NOMO-1 treated with DMSO at 0.1 percent for 48 hours (cell line): ENCODE measurements at regions not wholly inside any gene's neighbourhood (a gene's known extent, or its start where the extent isn't known, plus 50 kb on each side); places are given as distances from the start of the nearest gene placed in this dataset.
A peak's percentile ranks its signal among the peaks of the same experiment; 100 is the strongest.

Experiments
- DNase-seq: peaks from one replicate; lab custom pipeline; 2025; ENCODE audit not compliant: unreplicated experiment; lab: John Stamatoyannopoulos, UW

DNA sequence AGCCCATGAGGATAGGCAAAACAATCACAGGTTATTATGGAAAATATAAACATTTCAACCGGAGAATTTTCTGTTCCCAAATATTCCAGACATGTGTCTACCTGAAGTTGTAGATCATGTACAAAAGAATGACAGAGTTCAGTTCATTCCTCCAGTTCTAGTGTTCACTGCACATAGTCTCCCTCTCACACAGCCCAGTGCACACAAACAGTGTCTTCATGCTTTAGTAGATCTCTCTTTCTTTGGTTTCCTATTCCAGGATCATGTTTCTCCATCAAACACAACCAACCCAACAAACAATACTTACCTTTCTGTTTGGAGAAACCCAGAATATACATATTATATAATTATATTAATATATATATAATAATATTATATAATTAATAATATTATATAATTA, 671.9 kb downstream of the TRIML1 start:
- DNase-seq = no peak

- DNase-seq = no peak
Observed at GRCh38 chr4:188812644-188813043, 673.4 kb downstream of the TRIML1 start.

GRCh38 chr4:188818300-188818699, 679.1 kb downstream of the TRIML1 start:
- DNase-seq = no peak

DNA sequence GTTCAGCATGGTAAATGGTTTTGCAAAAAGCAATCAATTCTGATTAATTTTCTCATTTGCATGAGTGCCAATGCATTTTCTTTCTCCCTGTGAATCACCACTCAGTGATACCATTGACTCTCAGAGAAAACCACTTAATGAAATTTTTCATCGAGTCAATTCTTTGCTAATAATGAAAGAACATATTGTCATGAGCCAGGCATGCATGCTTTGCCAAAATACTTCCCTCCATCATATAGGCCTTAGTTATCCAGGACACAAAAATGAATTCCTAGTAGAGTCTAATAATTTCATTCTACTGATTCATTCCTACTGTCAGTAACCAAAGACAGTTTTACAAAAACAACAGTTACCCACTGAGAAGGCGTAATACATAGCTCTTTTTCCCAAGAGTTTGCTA, 680.0 kb downstream of the TRIML1 start:
- DNase-seq = no peak

DNA sequence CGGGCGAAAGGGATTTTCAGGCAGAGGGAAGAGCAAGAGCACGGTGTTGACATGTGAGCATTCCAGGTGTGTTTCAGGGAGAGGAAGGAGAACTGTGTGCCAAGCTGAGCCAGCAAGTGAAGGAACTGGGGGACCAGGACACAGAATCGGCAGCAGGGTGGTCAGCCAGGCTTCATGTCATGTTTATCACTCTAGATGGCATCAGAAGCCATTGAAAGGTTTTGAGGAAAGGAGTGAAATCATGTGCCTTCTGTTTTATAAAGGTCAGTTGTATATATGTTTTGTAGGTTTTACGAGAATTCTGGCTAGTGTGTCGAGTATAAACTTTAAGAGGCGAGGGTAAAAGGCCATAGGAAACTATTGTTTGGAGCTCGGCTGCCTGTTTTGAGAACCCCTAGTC, 682.3 kb downstream of the TRIML1 start:
- no peak for DNase-seq

GRCh38 chr4:188822698-188823097, 683.5 kb downstream of the TRIML1 start:
- DNase-seq = no peak

DNA sequence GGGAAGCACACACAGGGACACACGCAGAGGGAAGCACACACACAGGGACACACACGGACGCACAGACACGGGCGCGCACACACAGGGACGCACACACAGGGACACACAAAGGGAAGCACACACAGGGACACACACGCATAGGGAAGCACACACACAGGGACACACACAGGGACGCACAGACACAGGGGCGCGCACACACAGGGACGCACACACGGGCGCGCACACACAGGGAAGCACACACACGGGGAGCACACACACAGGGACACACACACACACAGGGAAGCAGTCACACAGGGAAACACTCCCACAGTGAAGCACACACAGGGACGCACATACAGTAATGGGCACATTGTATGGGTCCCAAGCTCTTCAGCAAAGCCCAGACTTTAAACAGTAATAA, 685.3 kb downstream of the TRIML1 start:
- no peak for DNase-seq

DNA sequence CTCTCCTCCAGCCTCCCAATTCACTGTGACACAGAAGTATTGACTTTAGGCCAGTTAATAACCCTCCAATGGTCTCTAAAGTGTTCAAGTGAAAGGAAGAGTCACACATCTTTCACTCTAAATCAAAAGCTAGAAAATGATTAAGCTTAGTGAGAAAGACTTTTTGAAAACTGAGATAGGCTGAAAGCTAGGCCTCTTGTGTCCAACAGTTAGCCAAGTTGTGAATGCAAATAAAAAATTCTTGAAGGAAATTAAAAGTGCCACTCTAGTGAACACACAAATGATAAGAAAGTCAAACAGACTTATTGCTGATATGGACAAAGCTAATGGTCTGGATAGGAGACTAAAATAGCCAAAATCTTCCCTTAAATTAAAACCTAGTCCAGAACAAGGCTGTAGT, 687.2 kb downstream of the TRIML1 start:
- DNase-seq = no peak

DNA sequence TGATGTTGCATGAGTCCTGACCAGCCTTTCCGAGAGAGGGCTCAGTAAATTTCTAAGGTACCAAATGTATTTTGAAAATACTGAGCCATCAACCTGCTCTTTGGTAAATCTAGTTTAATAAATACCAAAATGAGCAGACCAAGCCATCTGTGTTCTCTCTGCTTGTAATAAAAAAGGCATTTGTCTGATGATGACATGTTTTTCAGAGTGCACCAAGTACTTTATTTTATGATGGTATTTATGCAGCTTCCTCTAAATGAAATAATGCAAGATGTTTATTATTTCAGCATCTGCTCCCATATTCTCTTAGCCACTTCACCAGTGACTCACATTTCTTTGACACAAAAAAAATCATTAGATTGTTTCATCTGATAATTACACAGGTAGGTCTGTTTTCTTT, 700.5 kb downstream of the TRIML1 start:
- no peak for DNase-seq

DNA sequence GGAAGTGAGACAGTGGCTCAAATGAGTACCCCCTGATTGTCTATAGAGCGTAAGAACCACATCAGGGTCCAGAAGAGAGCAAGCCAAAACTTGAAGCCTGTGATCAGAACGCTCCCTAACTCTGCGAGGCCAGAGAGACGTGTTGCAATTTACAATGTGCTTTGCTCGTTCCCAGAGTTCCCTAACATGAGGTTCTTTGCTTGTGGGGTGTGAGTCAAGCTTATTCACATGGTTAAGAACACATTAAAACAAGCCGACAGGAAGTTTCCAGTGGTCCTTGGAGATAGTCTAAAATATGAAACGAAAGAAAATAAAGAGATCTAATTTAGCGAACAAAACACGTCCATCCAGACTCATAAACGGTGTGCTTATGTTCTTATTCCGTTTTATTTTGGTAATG, 702.3 kb downstream of the TRIML1 start:
- DNase-seq = no peak

GRCh38 chr4:188854436-188854835, 715.2 kb downstream of the TRIML1 start:
- DNase-seq = no peak

GRCh38 chr4:188858696-188859095, 719.5 kb downstream of the TRIML1 start:
- DNase-seq = no peak

DNA sequence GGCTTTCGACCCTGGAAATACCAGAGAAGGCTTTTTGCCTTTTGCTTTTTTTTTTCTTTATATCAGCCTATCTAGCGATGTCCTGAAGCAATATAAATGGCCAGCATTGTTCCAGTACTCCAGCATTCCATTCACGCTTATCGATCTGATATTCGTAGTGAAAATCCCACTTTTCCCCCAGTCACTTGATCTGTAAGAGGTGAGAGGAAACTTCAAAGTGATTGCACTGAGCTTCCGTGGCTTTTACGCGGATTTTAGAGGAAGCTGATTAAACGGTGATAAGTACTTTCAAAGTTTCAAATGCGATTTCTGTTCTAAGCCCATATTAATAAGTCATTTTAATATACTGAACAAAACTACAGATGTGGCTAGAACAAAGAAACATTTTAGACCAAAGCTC, 725.5 kb downstream of the TRIML1 start:
- DNase-seq = no peak

DNA sequence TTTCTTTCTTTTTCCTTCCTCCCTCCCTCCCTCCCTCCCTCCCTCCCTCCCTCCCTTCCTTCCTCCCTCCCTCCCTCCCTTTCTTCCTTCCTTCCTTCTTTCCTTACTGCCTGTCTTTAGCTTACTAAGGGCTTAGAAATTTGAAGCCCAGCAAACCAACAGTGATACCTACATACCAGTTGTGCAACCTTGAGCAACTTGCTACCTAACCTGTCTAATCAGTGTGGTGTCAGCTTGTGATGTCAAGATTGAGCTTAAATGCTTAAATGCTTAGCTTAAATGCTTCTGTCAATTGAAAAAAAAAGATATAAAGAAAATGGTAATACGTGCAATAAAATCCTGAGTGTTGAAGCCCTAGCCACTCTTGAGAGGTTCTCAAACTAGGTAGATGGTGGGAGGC, 728.6 kb downstream of the TRIML1 start:
- no peak for DNase-seq

- no peak for DNase-seq
Observed at GRCh38 chr4:188869581-188869980, 730.3 kb downstream of the TRIML1 start.

- no peak for DNase-seq
Observed at GRCh38 chr4:188872809-188873208, 733.6 kb downstream of the TRIML1 start.

GRCh38 chr4:188876881-188877280, 737.6 kb downstream of the TRIML1 start:
- no peak for DNase-seq

- peak; percentile 82 for DNase-seq
Observed at GRCh38 chr4:188879598-188879997, 740.4 kb downstream of the TRIML1 start.

DNA sequence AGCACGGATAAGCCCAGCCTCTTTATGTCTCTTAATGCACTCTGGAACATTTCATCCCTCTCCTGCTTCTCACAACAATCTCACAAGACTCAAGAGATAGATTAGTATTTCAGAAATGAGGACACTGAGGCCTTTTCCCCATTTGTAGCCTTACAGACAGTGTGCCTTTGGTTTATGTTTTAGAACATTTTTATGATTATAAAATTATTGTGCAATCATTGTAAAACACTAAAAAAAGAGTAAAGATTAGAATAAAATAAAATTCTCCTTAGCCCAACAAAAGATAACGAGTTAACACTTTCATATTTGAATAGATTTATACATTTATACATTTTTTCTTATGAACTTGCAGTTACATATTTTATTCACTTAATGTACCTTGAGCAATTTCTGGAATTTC, 748.7 kb downstream of the TRIML1 start:
- DNase-seq = no peak

DNA sequence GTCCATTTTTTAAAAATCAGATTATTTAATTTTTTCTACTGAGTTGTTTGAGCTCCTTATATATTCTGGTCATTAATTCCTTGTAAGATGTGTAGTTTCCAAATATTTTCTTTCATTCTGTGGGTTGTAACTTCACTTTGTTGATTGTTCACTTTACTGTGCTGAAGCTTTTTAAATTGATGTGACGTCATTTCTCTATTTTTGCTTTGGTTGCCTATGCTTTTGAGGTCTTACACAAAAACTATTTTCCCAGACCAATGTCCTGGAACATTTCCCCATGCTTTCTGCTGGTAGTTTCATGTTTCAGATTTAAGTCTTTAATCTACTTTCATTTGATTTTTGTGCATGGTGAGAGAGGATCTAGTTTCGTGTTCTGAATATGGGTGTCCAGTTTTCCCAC, 753.6 kb downstream of the TRIML1 start:
- DNase-seq = no peak

DNA sequence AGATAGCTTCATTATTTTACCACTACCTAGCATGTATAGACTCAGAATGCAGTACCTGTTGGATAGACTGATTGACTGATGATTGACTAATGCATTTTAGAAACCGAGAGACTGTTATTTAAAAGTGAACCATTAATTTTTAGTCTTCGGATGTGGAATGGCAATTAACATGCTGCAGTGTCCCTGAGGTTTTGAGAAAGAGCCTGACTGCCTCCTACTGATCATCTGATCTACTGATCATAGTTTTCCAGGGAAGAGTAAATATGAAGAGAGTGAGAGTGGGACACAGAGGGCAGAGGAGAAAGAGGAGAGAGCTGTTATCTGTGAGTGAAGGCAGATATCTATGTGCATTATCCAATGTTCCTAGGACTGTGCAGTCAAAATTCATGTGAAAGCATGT, 764.7 kb downstream of the TRIML1 start:
- no peak for DNase-seq

GRCh38 chr4:188904617-188905016, 765.4 kb downstream of the TRIML1 start:
- no peak for DNase-seq

DNA sequence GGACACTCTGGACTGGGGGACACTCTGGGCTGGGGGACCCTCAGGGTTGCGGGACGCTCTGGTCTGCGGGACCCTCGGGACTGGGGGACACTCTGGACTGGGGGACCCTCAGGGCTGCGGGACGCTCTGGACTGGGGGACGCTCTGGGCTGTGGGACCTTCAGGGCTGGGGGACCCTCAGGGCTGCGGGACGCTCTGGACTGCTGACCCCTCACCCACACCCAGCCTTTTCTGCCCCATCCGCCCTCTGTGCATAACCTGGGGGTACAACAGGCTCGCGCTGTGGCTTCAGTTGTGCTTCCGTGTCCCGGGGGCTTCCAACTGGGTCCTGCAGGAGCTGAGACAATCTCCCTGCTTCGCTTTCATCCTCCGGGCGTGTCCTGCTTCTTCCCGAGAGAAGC, 766.0 kb downstream of the TRIML1 start:
- no peak for DNase-seq

DNA sequence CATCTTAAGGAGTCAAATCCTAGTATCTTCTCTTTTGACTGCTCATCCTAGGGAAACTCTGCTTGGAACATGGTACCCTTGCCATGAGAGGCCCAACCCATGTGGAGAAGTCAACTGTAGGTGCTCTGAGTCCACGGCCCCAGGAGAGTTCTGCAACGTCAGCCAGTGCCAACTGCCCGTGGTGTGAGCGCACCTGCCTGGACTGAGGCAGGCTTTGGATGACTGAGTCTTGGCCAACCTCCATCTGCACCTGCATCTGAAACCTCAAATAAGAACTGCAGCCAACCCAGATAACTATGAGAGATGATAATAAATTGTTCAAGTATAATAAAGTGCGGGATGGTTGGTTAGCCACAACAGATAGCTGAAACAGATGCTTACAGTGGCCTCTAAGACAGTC, 772.0 kb downstream of the TRIML1 start:
- DNase-seq = no peak
